ENCODE measurements at regions not wholly inside any gene's neighbourhood (a gene's known extent, or its start where the extent isn't known, plus 50 kb on each side); places are given as distances from the start of the nearest gene placed in this dataset.
"Not testable (repeated sequence)": the region's sequence is repeated elsewhere in the genome, so short reads cannot be mapped to it uniquely, and the experiment has no call there.

DNA sequence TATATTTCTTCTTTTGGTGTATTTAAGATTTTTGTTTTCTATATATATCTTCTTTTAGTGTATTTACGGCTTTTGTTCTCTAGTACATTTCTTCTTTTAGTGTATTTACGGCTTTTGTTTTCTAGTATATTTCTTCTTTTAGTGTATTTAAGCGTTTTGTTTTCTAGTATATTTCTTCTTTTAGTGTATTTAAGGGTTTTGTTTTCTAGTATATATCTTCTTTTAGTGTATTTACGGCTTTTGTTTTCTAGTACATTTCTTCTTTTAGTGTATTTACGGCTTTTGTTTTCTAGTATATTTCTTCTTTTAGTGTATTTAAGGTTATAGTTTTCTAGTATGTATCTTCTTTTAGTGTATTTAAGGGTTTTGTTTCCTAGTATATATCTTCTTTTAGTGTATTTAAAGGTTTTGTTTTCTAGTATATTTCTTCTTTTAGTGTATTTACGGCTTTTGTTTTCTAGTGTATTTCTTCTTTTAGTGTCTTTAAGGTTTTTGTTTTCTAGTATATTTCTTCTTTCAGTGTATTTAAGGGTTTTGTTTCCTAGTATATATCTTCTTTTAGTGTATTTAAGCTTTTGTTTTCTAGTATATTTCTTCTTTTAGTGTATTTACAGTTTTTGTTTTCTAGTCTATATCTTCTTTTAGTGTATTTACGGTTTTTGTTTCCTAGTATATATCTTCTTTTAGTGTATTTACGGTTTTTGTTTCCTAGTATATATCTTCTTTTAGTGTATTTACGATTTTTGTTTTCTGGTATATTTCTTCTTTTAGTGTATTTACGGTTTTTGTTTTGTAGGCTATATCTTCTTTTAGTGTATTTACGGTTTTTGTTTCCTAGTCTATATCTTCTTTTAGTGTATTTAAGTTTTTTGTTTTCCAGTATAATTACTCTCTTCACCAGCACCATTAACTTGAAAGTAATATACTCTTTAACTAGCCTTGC is 249.4 kb downstream of the SHOX start:
- DNase-seq = not testable (repeated sequence)

GRCh38 chrX:874061-874460 is 243.5 kb downstream of the SHOX start:
- no peak for DNase-seq

GRCh38 chrX:873016-873415 is 242.4 kb downstream of the SHOX start:
- no peak for DNase-seq

DNA sequence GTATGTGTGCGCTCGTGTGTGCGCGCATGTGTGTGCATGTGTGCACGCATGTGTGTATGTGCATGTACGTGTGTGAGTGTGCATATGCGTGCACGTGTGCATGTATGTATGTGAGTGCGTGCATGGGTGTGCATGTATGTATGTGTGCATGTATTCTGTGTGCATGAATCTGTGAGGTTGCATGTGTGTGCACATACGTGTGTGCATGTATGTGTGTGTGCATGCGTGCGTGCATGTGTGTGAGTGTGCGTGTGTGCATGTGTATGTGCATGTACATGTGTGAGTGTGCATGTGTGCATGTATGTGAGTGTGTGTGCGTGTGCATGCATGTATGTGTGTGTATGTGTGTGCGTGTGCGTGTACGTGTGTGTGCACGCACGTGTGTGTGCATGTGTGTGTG is 241.5 kb downstream of the SHOX start:
- no peak for DNase-seq

DNA sequence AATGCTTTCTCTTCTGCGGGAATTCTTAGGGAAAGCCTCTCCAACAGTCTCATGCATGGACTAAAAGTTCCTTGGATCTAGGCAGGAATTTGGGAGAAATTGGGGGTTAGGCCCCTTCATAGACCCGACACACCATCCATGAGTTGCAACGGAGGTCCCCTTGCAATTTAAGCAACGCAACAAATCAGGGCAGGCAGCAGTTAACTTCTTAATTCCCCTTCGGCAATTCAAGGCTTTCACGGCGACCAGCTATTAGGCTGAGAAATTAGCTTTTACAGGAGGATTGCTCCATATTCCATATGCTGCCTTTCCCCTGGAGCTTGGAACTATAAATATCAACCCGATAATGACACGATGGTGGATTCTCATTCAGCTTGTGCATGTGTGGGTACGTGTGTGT is 241.0 kb downstream of the SHOX start:
- DNase-seq = no peak

- no peak for DNase-seq
These were observed 237.5 kb downstream of the SHOX start for GRCh38 chrX:867966-868647.

DNA sequence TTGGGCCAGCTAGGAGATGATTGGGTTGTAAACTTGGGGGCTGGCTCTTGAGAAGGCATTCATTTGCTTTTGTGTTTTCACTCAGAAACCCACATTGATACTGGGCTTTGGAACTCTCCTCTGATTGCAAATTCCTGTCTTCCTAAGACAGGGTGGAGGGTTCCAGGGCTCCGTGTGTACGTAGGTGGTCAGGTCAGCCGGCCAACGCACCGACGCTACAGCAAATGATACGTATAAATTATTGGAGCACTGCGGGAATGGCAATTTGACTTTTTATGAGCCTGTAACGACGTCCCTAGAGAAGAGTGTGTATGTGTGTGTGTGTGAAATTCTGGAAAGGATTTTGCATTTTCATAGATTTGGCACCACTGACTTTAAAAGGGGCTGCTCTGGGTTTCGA is 236.9 kb downstream of the SHOX start:
- DNase-seq = no peak

DNA sequence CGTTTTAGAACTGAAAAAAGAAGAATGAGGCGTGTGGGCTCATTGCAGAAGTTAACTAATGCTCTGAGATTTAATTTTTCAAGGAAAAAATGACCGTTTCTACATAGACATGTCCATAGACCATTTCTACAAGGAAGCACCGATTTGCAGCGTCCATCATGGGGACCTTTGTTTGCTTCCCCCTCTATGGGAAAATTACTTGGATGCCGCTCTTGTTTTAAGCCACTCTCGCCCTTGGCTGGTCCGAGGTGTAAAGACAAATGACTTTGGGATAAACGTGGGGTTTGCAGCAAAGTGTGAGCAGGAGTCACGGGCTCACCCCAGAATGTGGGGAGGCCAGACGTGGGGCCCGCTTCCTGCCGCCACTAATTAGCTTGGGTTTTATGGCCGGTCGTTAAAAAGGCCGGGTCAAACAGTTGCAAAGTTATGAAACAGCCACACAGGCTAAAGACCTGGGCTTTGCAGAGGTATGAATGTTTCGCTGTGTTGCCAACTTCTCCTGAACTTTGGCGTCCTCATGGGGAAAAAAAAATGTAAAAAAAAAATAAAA is 235.9 kb downstream of the SHOX start:
- DNase-seq = no peak

GRCh38 chrX:865422-865821 is 234.8 kb downstream of the SHOX start:
- no peak for DNase-seq

DNA sequence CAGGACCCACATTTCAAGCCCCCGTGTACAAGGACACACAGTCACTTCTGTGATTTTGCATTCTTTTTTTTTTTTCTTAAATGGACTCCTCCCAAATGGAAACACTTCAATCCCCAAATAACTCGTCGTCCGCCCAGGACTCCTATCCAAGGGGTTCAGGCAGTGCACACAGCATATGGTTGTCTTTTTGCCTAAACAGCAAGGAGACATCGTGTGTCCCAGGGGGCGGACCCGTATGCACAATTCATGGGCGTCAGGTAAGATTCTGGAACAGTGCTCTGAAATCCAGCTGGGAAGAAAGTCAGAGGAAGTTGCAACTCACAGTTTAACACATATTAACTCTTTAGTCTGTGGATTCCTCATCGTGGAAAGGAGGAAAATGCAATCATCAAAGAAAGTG is 231.3 kb downstream of the SHOX start:
- DNase-seq = no peak

DNA sequence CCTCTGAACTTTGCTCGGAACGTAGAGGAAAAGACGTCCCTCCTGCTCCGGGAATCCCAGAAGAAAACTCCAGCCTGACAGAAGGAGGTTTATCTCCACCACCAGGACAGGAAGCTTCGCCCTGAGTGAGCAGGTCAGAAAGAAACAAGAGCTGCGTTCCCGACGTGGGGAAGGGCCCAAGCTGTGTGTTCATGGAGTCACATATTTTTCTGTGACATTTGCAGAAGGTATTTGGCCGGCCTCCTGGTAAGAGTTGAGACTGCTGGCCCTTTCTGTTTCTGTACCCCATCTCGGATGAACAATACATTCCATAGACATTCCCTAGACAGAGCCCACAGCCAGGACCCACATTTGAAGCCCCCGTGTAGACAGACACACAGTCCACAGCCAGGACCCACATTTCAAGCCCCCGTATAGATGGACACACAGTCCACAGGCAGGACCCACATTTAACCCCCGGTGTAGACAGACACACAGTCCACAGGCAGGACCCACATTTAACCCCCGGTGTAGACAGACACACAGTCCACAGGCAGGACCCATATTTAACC is 230.8 kb downstream of the SHOX start:
- no peak for DNase-seq

- DNase-seq = no peak
These were observed 228.7 kb downstream of the SHOX start for GRCh38 chrX:859329-859728.

DNA sequence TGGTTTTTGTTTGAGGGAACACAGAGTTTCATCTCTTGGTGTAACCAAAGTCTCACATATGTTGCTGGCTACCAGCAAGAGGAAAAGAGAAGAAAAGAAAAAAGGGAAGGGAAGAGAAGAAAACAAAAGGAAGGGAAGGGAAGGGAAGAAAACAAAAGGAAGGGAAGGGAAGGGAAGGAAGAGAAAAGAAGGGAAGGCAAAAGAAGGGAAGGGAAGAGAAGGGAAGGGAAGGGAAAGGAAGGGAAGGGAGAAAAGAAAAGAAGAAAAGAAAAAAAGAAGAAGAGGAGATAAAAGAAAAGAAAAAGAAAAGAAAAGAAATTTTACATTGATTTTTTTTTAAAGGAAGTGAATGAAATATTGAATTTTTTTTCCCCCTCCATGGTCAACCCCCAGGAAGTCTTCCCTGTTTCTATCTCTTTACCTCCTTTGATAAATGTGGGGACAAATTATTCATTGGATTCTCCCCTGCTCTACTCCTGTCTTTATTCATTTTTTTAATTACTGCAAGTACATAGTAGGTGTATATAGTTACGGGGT is 228.0 kb downstream of the SHOX start:
- DNase-seq = no peak

DNA sequence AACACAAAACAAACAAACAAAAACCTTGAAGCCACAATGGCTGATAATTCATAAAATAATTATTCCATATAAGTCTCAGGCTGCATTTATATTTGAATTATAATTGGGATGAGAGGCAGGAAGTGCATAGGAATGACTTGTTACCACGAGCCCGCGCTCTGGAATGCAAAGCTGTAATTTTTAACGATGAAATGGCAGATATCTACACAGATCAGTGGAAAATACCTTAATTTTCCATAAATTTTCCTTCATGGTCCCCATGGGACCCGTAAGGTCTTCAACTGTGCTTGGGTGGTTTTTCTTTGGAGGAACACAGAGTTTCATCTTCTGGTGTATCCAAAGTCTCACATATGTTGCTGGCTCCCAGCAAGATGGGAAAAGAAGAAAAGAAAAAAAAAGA is 226.8 kb downstream of the SHOX start:
- no peak for DNase-seq

- no peak for DNase-seq
These were observed 226.1 kb downstream of the SHOX start for GRCh38 chrX:856566-857290.

DNA sequence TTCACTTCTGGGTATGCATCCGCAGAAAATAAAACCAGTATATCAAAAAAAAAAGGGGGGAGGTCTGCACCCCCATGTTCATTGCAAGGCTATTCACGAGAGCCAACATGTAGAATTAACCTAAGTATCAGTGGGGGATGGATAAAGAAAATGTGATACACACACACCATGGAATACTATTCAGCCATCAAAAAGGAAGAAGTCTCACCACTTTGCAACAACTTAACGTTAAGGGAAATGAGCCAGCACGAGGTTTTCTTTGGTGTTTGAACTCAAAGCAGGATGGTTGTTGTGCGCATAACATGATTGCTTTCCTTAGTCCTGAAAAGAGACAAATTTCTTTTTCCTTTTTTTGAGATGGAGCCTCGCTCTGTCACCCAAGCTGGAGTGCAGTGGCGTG is 222.7 kb downstream of the SHOX start:
- no peak for DNase-seq

GRCh38 chrX:850471-850916 is 219.9 kb downstream of the SHOX start:
- no peak for DNase-seq

DNA sequence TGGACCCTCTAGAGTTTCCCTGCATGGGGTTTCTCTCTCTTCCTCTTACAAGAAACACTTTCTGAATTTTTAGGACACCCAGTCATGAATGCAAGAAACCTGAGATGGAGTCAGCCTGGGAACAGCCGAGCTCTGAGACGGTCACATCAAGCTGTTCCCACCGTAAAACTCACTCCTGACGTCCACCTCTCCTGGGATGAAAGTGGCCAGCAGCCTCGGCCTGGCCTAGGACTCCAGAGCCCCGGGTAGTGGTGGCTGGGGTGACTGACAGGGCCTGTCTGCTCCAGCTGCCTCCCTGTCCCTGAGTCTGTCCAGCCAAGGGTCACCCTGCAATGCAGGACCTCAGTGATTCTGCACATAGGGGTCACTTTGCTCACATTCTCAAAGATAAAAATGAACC is 217.8 kb downstream of the SHOX start:
- no peak for DNase-seq

DNA sequence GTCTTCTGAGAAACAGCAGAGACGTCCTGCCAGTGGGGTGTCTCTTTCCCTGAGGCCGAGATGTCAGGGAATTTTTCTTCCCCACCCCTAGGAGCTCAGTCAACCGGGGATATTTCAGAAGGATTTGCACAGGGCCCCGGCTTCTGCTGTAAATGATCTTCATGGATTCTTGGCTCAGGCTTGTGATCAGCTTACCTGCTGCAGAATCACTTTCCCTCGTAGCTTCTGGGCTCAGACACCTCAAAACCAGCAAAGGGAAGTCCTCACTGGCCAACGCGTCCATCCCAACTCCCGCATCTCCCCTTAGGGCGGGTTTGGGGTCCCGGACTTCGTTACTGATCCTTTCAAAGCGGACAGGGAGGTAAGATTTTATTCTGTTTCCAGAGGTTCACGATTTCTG is 212.7 kb downstream of the SHOX start:
- DNase-seq = no peak

GRCh38 chrX:840556-840955 is 210.0 kb downstream of the SHOX start:
- no peak for DNase-seq

DNA sequence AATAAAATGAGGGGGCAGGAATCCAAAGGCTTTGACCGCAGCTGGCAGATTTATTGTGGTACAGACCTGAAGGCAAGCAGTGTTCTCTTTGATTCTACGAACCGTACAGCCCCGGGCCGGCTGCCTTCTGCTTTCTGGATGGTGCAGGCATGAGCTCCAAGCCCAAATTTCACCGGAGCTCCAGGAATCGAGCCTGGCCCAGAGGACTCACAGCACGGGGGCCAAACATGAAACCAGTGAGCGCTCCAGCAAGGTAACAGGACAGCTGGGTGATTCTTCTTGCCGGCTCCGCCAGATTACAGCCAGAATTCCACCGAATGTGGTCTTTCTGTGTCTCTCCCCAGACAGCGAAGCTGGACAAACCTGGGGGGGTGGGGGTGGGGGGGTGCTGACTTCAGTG is 208.1 kb downstream of the SHOX start:
- not testable (repeated sequence) for DNase-seq

DNA sequence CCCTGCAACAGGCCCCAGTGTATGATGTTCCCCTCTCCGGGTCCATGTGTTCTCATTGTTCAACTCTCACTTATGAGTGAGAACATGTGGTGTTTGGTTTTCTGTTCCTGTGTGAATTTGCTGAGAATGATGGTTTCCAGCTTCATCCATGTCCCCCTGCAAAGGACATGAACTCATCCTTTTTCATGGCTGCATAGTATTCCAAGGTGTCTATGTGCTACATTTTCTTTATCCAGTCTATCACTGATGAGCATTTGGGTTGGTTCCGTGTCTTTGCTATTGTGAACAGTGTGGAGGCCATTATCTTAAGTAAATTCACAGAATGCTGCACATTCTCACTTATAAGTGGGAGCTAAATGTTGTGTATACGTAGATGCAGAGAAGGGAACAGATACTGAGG is 205.3 kb downstream of the SHOX start:
- DNase-seq = not testable (repeated sequence)

GRCh38 chrX:830532-830931 is 199.9 kb downstream of the SHOX start:
- DNase-seq = no peak
